HG03159 (cell line): ENCODE measurements at regions not wholly inside any gene's neighbourhood (a gene's known extent, or its start where the extent isn't known, plus 50 kb on each side); places are given as distances from the start of the nearest gene placed in this dataset.

Experiments
- ATAC-seq: cut with Tn5 transposase; IDR thresholded peaks from one replicate; pipeline ENCODE4 v1.9.1; 2021; ENCODE audit warnings: mild to moderate bottlenecking, moderate library complexity; ENCODE audit not compliant: unreplicated experiment

GRCh38 chr9:118028225-118028624 is 324.0 kb downstream of the TLR4 start:
- no peak for ATAC-seq

DNA sequence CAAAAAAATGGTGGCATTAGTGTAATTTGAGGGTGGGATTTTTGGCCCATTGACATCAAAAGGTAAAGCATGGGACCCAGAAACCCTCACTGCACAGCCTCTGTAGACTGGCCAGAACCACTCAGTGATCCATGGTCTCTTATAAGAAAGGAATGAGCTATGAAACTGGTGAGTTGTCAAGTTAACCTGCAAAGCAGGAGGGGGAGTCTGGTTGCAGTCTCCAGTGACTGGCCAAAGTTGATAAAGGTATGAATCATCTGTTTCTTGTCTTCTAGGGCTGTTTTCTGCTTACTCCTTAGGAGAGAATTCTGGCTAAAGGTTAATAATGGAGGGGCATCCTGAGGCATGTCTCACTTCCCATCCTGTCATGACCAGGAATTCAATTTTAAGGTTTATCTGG is 325.2 kb downstream of the TLR4 start:
- no peak for ATAC-seq

- no peak for ATAC-seq
Observed at GRCh38 chr9:118034701-118035100, 330.5 kb downstream of the TLR4 start.

- no peak for ATAC-seq
Observed at GRCh38 chr9:118038713-118039112, 334.5 kb downstream of the TLR4 start.

DNA sequence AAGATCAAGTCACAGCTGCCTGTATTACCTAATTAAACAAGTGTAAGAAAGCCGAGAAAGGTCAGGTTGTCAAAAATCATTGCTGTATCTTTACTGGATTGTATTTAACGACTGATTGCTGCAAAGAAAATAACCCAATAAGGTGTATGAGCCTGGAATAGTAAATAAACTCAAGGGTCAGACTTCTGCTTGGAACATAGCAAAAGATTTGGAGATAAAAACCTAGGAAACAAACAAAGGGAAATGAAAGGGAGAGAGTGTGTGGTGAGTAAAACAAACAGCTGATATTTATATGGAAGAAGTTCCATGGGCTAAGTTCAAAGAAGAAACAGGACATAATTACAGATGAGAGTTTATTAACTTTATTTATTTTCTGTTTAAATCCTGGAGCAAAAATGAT is 354.0 kb downstream of the TLR4 start:
- no peak for ATAC-seq

- no peak for ATAC-seq
Observed at GRCh38 chr9:118059484-118060278, 355.5 kb downstream of the TLR4 start.

DNA sequence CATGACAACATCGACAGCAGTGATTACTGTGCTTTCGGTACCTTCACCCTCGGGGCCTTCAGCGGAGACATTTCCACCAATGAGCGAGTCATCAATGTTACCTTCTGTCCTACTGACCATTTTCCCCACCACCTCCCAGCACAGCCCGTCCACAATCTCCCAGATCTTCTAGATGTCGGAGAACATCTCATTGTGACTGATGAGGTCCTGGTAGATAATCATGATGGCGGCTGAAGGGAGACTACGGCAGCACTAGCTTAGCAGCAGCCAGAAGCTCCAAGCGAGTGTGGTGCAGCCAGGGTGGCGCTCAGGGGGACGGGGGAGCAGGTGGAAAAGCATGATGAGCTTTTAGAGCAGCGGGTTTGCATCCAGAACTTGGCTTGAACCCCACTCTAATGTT is 379.0 kb downstream of the TLR4 start:
- no peak for ATAC-seq

- ATAC-seq = peak; percentile 93
Observed at GRCh38 chr9:118088090-118088489, 383.9 kb downstream of the TLR4 start.

DNA sequence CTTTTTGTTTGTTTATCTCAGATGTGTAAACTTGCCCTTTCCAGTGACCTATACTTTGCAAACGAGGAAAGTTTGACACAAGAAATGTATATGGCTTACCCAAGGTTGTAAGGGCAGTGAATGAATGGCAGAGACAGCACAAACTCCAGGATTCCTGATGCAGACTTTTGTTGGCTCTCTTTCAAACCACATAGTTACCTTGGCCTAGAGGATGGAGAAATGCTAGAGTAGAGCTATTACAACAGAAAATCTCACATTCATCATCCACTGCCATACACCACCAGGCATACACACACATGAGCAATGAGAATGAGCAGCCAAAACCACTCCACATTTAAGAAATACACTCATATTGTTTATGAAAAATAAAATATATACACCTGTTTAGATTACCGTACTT is 387.0 kb downstream of the TLR4 start:
- no peak for ATAC-seq

GRCh38 chr9:118091711-118092500 is 387.7 kb downstream of the TLR4 start:
- no peak for ATAC-seq

DNA sequence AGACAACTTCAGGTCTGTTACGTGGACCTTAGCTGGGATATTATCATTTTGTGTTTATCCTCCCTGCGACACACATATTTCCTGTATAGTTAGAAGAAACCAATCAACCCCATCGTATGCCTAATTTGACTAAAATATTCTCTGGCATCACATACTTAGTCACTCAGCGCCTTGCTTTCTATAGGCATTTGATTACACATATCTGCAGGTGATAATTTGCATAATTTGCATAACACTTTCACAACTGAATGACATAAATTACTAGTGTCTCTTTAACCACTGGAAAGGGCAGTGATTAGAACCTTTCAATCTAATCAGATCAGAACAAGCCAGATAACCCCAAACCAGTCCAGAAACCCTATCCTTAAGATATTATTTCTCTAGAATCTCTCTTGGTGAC is 390.2 kb downstream of the TLR4 start:
- ATAC-seq = peak; percentile 55

DNA sequence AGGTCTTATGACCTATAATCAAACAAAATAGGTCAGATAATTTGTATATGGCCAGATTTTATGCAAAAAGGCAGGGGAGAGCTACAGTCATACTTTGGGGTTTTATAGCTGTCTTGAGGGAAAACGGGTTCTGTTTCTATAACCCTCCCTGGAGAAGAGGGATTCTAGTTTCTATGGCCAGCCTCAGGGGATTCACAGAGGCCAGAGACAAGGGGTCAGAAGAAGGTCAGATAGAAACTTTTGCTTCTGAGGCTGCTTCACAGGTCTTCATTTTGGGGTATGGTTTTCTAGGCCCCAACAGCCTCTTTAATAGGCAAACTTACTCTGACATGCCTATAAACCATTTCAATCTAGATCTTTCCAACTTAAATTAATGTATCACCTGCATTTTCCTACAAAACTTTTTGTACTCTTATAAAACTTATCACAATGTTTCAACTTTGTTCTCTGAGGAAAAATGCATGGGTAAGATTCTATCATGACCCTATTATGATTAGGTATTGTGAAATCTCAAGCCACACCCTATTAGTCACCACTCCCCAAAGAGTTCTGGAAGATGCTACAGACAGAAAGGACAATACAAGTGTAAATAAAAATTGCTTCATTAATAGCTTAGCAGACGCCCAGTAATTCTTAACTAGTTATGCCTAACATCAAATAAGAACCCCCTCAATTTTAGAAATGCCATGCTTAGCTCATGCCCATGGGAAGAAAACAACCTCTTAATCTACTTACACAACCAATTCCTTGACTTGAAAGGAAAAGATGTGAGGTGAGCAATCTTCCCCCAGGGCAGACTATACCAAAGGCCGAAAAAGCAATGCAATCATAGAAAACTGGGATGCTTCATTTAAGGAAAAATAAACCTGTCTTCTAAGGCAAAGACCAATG is 396.6 kb downstream of the TLR4 start:
- ATAC-seq = no peak

DNA sequence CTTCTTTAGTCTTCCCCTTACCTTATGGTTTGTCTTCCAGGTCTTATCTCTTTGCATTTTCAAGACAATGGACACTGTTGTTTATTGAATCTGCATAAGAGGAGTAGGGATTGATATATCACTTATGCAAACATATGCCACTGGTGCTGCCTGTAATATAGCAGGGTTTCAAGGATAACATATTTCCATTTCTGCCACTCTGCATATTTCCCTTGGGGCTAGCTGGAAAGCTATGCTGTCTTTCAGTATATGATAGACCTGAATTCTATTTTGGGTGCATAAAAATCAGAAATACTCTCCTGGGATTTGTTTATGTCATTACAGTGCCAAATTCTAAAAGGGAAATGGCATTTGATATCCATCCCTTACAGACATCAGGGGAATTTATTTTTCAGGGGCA is 400.2 kb downstream of the TLR4 start:
- no peak for ATAC-seq

- ATAC-seq = no peak
Observed at GRCh38 chr9:118108971-118109370, 404.8 kb downstream of the TLR4 start.

- no peak for ATAC-seq
Observed at GRCh38 chr9:118109542-118109941, 405.3 kb downstream of the TLR4 start.

DNA sequence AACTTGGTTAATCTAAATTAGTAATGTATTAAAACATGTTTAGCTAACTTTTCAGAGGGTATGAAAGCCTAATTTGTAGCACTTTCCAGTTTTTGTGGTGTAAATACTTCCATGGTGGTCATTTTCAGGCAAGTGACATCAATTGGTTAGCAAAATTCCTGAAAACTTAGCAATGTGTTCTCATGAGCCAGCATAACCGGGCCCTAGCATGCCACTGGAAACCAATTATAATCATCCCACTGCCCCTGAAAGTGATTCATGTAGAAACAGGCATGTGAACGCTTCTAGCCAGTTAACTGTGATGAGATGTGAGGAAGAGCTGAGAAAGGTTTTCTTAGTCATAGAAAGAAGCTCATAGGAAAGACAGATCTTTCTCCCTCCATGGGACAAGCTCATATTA is 417.2 kb downstream of the TLR4 start:
- ATAC-seq = no peak

GRCh38 chr9:118128313-118128712 is 424.1 kb downstream of the TLR4 start:
- no peak for ATAC-seq

DNA sequence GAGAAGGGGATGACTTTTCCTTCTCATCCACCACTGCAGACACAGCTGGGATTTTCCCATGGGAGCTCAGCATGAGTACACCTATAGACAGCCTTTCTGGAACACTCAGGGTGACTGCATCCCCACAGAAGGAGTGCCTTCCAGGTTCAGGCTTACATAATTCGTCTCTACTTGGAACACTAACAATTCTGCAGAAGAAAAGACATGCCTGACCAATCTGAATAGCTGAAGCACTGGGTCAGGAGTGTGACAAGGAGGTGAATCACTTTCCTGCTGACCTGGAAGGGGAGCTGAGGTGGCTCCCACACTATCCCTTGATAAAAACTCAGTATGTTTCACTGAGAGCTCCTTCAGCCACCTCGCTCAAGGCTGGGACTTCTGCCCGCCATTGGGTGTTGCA is 425.3 kb downstream of the TLR4 start:
- no peak for ATAC-seq

DNA sequence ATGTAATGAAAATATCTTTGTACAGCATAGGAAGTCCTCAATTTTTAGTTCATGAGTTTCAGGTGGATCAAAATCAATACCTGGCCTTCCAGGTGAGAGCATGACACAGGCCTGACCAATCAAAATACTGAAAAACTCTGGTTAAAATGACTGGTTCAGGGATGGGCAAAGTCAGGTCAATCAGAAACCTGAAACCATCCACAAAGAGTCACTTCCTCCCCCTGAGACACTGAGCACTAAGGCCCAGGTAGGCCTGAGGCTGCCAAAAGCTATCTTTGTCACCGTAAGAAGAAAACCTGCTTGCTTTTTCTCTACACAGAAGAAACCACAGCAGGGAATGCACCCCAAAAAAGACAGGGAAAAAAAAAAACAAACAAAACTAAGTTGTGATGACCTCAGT is 444.8 kb downstream of the TLR4 start:
- ATAC-seq = no peak

GRCh38 chr9:118156846-118157245 is 452.6 kb downstream of the TLR4 start:
- ATAC-seq = no peak

DNA sequence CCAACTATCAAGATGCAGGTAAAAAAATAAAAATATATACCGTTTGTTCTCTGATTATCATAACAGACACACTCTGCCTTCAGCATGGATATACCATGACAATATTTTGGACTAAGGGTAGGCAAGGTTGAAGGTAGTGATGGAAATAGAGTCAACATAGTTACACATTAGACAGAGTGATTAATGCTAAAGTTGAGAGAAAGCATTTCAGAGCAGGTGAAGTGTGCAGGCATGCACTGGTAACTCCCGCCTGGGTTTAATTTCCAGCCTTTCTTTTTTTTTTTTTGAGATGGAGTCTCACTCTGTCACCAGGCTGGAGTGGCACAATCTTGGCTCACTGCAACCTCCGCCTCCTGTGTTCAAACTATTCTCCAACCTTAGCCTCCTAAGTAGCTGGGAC is 458.5 kb downstream of the TLR4 start:
- no peak for ATAC-seq
